Lung microvascular endothelial cell (primary cell): ENCODE measurements at regions not wholly inside any gene's neighbourhood (a gene's known extent, or its start where the extent isn't known, plus 50 kb on each side); places are given as distances from the start of the nearest gene placed in this dataset.

Experiments used
- DNase-seq, 2 donors: peaks; one replicate each; pipeline versions ENCODE4 v3.0.0 to v3.0.0-alpha.2; 2010; ENCODE audit warnings: low read depth in 2 of 2

DNA sequence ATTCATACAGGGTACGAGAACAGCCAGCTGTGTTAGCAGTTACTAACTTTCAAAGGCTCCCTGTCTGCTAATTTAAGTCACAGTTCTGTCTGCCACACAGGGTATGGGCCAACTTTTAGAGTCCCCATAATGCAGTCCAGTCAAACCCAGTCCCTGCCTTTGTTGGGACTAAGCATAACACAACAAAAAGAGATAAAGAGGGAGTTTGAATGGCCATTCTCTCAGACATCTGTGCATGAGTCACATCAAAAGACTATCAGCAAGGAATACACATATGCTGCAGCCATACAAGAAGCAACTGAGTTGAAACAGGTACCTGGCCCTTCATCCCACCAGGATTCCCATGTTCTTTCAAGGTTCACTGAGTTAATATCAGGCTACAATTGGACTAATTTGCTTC lies 744.5 kb upstream of the C9orf72 start:
- DNase-seq = no peak

- no peak for DNase-seq
Observed at GRCh38 chr9:28318515-28318914, 745.2 kb upstream of the C9orf72 start.

GRCh38 chr9:28319981-28320380 lies 746.7 kb upstream of the C9orf72 start:
- DNase-seq = no peak

- no peak for DNase-seq
Observed at GRCh38 chr9:28320616-28321015, 747.3 kb upstream of the C9orf72 start.

DNA sequence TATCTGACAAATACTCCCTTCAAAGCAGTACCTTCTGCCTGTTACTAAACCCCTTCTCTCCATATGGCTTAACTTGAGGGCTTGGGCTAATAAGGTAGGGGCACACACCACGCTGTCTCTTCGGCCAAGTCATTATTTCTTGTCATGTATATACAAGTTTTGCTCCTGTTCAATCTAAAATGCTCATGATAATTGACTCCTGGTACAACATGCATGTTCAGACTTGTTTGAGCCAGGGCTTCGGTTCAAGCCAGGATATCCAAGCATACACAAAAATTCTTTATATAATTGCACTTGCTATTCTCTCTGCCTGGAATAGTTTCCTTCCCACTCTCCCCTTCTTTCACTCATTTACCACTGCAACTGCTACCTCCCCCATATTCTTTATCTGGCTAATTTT lies 756.0 kb upstream of the C9orf72 start:
- no peak for DNase-seq

DNA sequence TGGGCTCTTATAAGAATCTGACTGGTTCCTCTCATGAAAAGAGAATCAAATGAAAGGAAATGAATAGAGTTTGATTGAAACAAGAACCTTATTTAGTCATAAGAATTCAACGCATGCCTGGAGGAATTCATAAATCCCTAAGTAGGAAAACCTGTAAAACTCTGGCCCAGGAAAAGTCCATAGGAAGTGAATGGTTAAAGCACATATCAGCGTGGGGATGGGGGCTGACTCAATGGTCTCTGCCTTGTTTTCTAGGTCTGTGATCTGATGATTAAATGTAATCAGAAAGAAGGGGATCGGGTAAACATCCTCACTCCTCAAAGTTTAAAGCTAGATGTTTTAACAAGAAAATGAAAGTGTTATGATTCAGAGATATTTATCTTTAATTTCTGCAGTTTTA lies 759.4 kb upstream of the C9orf72 start:
- no peak for DNase-seq

DNA sequence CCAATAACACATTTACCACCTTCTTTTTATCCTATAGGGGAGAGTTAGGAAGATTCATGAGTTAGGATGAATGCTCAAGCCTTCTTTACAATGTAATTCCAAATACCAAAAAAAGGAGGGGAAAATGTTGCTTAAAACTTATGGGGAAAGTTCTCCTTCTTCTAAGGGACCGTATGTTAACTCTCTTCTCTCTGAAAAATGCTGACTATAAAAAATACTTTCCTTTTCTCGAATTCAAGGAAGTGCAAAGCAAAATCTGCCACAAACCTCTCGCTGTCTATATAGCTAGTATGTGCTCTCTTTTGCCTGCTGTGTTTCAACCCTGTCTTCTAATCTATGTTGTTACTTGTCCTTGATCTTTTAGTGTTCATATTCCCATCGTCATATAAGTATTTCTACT lies 768.6 kb upstream of the C9orf72 start:
- DNase-seq = no peak

- no peak for DNase-seq
Observed at GRCh38 chr9:28342815-28343338, 769.6 kb upstream of the C9orf72 start.

- no peak for DNase-seq
Observed at GRCh38 chr9:28363151-28363562, 789.9 kb upstream of the C9orf72 start.

- DNase-seq = no peak
Observed at GRCh38 chr9:28365020-28365640, 791.8 kb upstream of the C9orf72 start.

DNA sequence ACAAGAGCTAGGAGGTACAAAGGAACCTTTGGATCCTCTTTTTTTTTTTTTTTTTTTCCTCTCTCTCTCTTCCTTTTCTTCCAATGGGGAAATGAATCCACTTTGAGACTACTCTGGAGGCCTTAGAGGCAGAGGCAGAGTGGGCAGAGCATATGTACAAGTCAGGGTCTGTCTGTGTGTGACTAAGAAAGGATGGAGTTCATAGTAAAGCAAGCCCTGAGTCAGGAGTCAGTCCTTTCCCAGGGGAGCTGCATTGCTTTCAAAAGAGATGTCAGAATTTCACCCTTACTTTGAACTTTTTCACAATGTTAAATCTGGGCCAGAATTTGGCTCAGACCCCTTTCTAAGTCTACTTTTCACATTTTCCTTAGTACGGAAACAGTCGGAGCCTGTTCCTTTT lies 792.4 kb upstream of the C9orf72 start:
- no peak for DNase-seq

DNA sequence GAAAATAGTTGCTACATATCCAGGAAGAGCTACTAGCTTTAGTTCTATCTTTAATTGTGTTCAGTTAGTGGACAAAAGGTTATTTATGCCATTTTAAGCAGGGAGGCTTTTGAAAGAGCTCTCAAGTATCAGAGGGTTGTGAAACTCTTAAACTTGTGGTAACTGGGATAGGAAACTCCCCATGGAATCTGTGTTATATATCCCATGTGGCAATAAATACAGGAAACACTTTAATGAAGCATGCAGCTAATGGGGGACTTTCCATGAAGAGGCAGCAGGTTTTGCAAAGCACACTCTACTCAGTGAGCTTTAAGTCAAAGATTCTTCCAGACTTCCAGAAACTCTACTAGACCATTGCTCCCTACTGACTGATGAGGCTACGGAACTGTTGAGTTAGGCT lies 805.0 kb upstream of the C9orf72 start:
- no peak for DNase-seq

GRCh38 chr9:28379082-28379481 lies 805.8 kb upstream of the C9orf72 start:
- DNase-seq = no peak

GRCh38 chr9:28389411-28389810 lies 816.1 kb upstream of the C9orf72 start:
- DNase-seq = no peak

GRCh38 chr9:28394774-28395173 lies 821.5 kb upstream of the C9orf72 start:
- DNase-seq = no peak

DNA sequence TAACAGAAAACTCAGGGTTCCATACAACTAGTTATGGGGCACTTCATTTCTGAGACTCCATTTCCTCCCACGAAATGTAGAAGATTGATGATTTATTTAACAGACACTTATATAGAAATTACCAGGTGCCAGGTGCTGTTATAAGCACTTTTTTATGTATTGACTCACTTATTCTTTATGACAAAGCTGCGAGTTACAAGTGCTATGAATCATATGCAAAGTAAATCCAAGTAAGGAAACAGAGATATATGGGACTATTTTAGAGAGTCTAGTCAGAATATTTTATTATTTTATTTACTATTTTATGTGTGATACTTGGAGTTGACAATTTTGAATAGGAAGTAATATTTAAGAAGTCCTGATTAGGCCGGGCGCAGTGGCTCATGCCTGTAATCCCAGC lies 822.8 kb upstream of the C9orf72 start:
- DNase-seq = no peak

- no peak for DNase-seq
Observed at GRCh38 chr9:28407351-28407750, 834.1 kb upstream of the C9orf72 start.

- DNase-seq = no peak
Observed at GRCh38 chr9:28409919-28410318, 836.6 kb upstream of the C9orf72 start.

- no peak for DNase-seq
Observed at GRCh38 chr9:28410411-28410810, 837.1 kb upstream of the C9orf72 start.

GRCh38 chr9:28413471-28413870 lies 840.2 kb upstream of the C9orf72 start:
- DNase-seq = no peak

- DNase-seq = no peak
Observed at GRCh38 chr9:28423255-28423654, 850.0 kb upstream of the C9orf72 start.

GRCh38 chr9:28435456-28435855 lies 862.2 kb upstream of the C9orf72 start:
- no peak for DNase-seq

DNA sequence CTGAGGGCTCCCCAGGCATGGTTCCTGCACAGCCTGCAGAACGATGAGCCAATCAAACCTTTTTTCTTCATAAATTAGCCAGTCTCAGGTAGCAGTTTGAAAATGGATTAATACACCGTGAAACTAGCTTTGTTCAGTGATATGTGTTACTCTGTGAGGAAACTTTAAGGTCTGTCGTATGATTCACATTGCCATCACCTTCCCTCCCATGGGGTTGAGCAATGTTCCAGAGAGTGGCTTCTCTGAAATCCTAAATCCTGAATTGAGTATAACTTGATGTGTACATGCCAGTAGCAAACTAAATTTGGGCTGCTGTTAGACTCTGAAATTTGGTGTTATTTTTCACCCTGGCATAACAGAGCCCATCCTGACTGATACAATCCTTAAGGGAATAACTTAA lies 866.4 kb upstream of the C9orf72 start:
- no peak for DNase-seq

GRCh38 chr9:28443461-28443860 lies 870.2 kb upstream of the C9orf72 start:
- no peak for DNase-seq
